Upper lobe of left lung (tissue), 6 donors: ENCODE measurements at regions not wholly inside any gene's neighbourhood (a gene's known extent, or its start where the extent isn't known, plus 50 kb on each side); places are given as distances from the start of the nearest gene placed in this dataset.

Experiments
- ATAC-seq, 2 donors: fragments of 200-7000 bp; cut with Tn5 transposase; one replicate each; pipeline ENCODE4 v1.9.1; 2022; ENCODE audit warnings: mild to moderate bottlenecking in 2 of 2, moderate library complexity in 2 of 2; ENCODE audit not compliant: low FRiP score in 2 of 2
- DNase-seq, 2 donors: peaks; one replicate each; pipeline ENCODE4 v3.0.0-alpha.2; 2019 to 2020
- H3K27ac ChIP-seq, 4 donors: fragments of 200-600 bp; sonication (generic); one replicate each; pipeline ENCODE4 v1.5.1; 2016 to 2019
- H3K27me3 ChIP-seq, 4 donors: fragments of 200-600 bp; sonication (generic); one replicate each; pipeline ENCODE4 v1.5.1; 2017 to 2019
- H3K36me3 ChIP-seq, 4 donors: fragments of 200-600 bp; sonication (generic); one replicate each; pipeline ENCODE4 v1.5.1; 2016 to 2019
- H3K4me1 ChIP-seq, 4 donors: fragments of 200-600 bp; sonication (generic); one replicate each; pipeline ENCODE4 v1.5.1; 2018 to 2019
- H3K4me3 ChIP-seq, 4 donors: fragments of 200-600 bp; sonication (generic); one replicate each; pipeline ENCODE4 v1.5.1; 2017 to 2019; ENCODE audit warnings: mild to moderate bottlenecking in 2 of 4, moderate library complexity in 1 of 4
- H3K9me3 ChIP-seq, 4 donors: fragments of 200-600 bp; sonication (generic); one replicate each; pipeline ENCODE4 v1.5.1; 2018 to 2019
- CTCF ChIP-seq, 6 experiments: fragments of 450-650 bp in 4 of 6; fragments of 200-600 bp in 2 of 6; sonication (generic) in 2 of 6; IDR thresholded peaks; one replicate each; pipeline ENCODE4 v1.5.1; 2016 to 2019; ENCODE audit warnings: antibody characterized with exemption in 6 of 6
- EP300 ChIP-seq, 4 donors: sonication (generic); formaldehyde crosslinking; IDR thresholded peaks; one replicate each; pipeline ENCODE4 v1.5.1; 2017; ENCODE audit warnings: antibody characterized with exemption in 4 of 4, control low read depth in 2 of 4
- POLR2A ChIP-seq, 4 donors: fragments of 450-650 bp; IDR thresholded peaks; one replicate each; pipeline ENCODE4 v1.5.1; 2016 to 2017; ENCODE audit warnings: antibody characterized with exemption in 4 of 4, mild to moderate bottlenecking in 2 of 4
- POLR2AphosphoS5 ChIP-seq, 2 donors: sonication (generic); formaldehyde crosslinking; IDR thresholded peaks; one replicate each; pipeline ENCODE4 v1.5.1; 2017; ENCODE audit warnings: antibody characterized with exemption in 2 of 2
- WGBS, 2 donors: methylation state at CpG; one replicate each; pipeline ENCODE4 v1.1.5; 2017 to 2018; 5-methylcytosine and 5-hydroxymethylcytosine counted together
- donor health status: DM: no; HTN: no; CAD: no; lungs with moderate emphysema.
- donor health status: DM: no; HTN: yes; CAD: no; lungs with severe emphysema.

GRCh38 chr17:74148901-74149596 lies 54.4 kb upstream of the RPL38 start:
- TF ChIP-seq CTCF (IDR thresholded peaks at IDR 0.05) (no peak), EP300 (IDR thresholded peaks at IDR 0.05) (no peak), POLR2AphosphoS5 (IDR thresholded peaks at IDR 0.05) (no peak), POLR2A (IDR thresholded peaks at IDR 0.05) (no peak)
- 89 to 95% methylated on average over 7 of the region's 7 CpGs for WGBS, 2 donors
- no peak overlapping the region for H3K4me3 ChIP-seq
- H3K27ac ChIP-seq, result no peak overlapping the region
- H3K27me3 ChIP-seq, result no peaks in the 10 kb centered on the region
- no peaks in the 10 kb centered on the region for H3K4me1 ChIP-seq
- no peak for ATAC-seq
- DNase-seq, result no peak
- H3K9me3 ChIP-seq, result peaks cover 0 to under 1% (median 0%) of the 10 kb centered on the region in 4 donors
- no peaks in the 10 kb centered on the region for H3K36me3 ChIP-seq

DNA sequence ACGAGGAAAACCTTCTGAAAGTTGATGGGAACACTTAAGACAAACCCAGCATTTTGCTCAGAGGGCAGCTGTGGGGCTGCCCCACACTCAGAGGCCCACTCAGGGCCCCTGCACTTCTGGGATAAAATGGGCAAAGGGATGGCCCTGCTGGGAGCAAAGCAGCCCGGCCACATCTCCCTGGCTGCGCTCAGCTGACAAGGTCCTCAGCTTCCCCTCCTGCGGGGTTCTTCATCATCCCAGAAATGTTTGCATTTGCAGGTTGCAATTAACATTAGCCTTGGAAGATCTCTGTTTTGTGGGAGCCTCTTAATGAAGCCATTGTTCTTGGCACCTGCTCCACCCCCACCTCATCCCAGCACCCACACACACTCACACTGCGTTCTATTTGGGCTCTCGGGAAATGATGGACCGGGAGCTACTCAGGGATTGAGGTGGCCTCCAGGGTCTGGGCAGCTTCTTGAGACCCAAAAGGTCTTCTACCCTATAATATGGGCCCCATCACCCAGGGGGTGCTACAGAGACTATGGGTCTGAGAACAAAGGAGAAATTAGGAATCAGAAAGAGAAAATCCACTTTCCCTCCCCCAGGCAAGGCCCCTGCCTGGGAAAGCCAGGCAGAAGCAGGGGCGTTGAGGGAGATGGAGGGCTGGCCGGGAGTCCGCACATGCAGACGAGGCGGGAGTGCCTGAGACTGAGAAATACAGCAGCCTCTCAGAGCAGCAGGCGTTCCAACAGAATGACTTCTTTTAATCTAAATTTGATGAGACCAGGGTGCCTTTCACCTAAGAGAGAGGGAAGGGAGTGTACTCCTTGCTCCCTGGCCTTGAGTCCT lies 53.7 kb upstream of the RPL38 start:
- ATAC-seq (no peak), DNase-seq (no peak)
- Histone ChIP-seq H3K4me3 (no peak overlapping the region), H3K9me3 (no peaks in the 10 kb centered on the region), H3K4me1 (no peaks in the 10 kb centered on the region), H3K36me3 (no peaks in the 10 kb centered on the region), H3K27me3 (no peaks in the 10 kb centered on the region), H3K27ac (no peak overlapping the region)
- no peak for TF ChIP-seq POLR2A (IDR thresholded peaks at IDR 0.05)
- no peak for TF ChIP-seq CTCF (IDR thresholded peaks at IDR 0.05)
- no peak for TF ChIP-seq EP300 (IDR thresholded peaks at IDR 0.05)
- TF ChIP-seq POLR2AphosphoS5 (IDR thresholded peaks at IDR 0.05), result no peak
- 68 to 75% methylated on average over 11 to 13 of the region's 13 CpGs for WGBS, 2 donors

DNA sequence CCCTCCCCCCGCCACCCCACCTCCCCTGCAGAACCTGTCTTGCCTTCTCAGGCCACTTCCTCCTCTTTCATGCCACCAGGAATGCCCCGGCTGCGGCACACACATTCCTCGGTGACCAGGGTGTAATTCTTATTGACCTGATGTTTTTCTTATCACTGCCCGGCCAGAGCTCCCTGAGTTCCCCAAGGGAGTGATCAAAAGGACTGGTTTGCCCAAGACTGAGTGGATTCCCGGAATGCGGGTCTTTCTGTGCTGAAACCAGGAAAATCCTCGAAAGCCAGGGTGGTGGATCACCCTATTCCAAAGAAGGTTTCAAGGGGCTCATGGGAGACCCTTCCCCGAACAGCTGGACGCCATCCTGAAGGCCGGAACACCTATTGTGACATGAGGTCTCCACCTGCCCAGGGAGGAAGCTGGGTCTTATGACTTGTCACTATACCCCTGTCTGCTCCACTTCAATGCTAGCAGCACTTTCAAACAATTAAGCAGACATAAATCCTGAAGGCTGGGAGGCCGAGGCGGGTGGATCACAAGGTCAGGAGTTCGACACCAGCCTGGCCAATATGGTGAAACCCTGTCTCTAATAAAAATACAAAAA lies 53.0 kb upstream of the RPL38 start:
- DNase-seq, result no peak
- no peaks in the 10 kb centered on the region for H3K27me3 ChIP-seq
- no peak for ATAC-seq
- no peaks in the 10 kb centered on the region for H3K4me1 ChIP-seq
- H3K9me3 ChIP-seq, result no peaks in the 10 kb centered on the region
- TF ChIP-seq CTCF (IDR thresholded peaks at IDR 0.05) (no peak), POLR2AphosphoS5 (IDR thresholded peaks at IDR 0.05) (no peak), EP300 (IDR thresholded peaks at IDR 0.05) (no peak), POLR2A (IDR thresholded peaks at IDR 0.05) (no peak)
- no peak overlapping the region for H3K27ac ChIP-seq
- H3K36me3 ChIP-seq, result no peaks in the 10 kb centered on the region
- WGBS, 2 donors, result 56 to 61% methylated on average over 13 to 14 of the region's 14 CpGs
- H3K4me3 ChIP-seq, result no peak overlapping the region

- 87 to 92% methylated on average over 18 of the region's 18 CpGs for WGBS, 2 donors
- TF ChIP-seq POLR2A (IDR thresholded peaks at IDR 0.05), result no peak
- TF ChIP-seq CTCF (IDR thresholded peaks at IDR 0.05), result no peak
- TF ChIP-seq POLR2AphosphoS5 (IDR thresholded peaks at IDR 0.05), result no peak
- TF ChIP-seq EP300 (IDR thresholded peaks at IDR 0.05), result no peak
- no peaks in the 10 kb centered on the region for H3K4me1 ChIP-seq
- H3K36me3 ChIP-seq, result no peaks in the 10 kb centered on the region
- ATAC-seq (no peak), DNase-seq (no peak)
- H3K27me3 ChIP-seq, result no peaks in the 10 kb centered on the region
- no peak overlapping the region for H3K27ac ChIP-seq
- H3K9me3 ChIP-seq, result no peaks in the 10 kb centered on the region
- no peak overlapping the region for H3K4me3 ChIP-seq
Observed at GRCh38 chr17:74151551-74152315, 51.7 kb upstream of the RPL38 start.
